ENCODE measurements at regions not wholly inside any gene's neighbourhood (a gene's known extent, or its start where the extent isn't known, plus 50 kb on each side); places are given as distances from the start of the nearest gene placed in this dataset.

DNA sequence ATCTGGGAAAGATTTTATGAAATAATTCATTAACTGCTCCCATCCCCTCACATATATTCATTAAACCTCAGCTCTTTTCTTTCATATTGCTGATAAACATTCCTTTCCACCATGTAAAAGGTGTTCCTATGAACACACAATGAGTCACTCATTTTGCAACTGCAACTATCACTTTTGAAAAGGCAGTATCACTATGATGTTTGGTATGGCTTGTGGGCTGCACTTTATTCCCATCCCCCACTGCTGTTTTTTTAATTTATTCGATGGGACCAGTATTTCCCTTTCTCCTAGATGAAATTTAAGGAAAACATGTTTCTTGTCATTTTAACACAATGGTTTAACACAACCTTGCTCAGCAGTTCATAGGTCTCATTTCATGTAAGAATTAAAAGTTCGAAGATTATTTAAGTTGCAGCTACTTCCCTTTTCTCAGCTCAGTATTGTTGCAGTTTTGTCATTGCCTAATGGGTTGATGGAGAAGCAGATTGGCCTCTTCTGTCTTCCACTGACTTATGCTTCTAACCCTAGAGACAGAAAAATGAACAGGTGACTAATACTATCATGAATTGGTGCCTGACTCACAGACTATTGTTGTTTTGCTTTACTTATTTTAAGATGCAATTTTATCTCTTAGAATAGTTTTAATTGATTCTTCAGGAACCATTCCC is 280.3 kb downstream of the ZPLD1 start:
- no peaks in the 10 kb centered on the region for H3K27me3 ChIP-seq (ENCODE audit: insufficient read depth, low read length)
- no peaks in the 10 kb centered on the region for H3K27me3 Mint-ChIP-seq (ENCODE audit: low read depth)

More for the DNA sequence above, 280.3 kb downstream of the ZPLD1 start:
- H3K23ac ChIP-seq (ENCODE audit: insufficient read length, low read depth, low read length) = no peak overlapping the region
- DNase-seq = no peak
- no peak overlapping the region for H2BK15ac ChIP-seq (ENCODE audit: low read depth, low read length)
- no peak overlapping the region for H3K56ac ChIP-seq (ENCODE audit: insufficient read length, low read depth, low read length)
- TF ChIP-seq, protein P1, sequence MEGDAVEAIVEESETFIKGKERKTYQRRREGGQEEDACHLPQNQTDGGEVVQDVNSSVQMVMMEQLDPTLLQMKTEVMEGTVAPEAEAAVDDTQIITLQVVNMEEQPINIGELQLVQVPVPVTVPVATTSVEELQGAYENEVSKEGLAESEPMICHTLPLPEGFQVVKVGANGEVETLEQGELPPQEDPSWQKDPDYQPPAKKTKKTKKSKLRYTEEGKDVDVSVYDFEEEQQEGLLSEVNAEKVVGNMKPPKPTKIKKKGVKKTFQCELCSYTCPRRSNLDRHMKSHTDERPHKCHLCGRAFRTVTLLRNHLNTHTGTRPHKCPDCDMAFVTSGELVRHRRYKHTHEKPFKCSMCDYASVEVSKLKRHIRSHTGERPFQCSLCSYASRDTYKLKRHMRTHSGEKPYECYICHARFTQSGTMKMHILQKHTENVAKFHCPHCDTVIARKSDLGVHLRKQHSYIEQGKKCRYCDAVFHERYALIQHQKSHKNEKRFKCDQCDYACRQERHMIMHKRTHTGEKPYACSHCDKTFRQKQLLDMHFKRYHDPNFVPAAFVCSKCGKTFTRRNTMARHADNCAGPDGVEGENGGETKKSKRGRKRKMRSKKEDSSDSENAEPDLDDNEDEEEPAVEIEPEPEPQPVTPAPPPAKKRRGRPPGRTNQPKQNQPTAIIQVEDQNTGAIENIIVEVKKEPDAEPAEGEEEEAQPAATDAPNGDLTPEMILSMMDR (conservative IDR thresholded peaks at IDR 0.05) = no peak
- H3K4me3 Mint-ChIP-seq = no peak overlapping the region
- no peak overlapping the region for H4K8ac ChIP-seq (replicated peaks; ENCODE audit: insufficient read length, low read depth, low read length)
- H3K4ac ChIP-seq (ENCODE audit: low read depth, low read length) = no peak overlapping the region
- no peak overlapping the region for H4K5ac ChIP-seq (ENCODE audit: insufficient read length, low read depth, low read length)
- no peak overlapping the region for H2BK12ac ChIP-seq (ENCODE audit: insufficient read length, low read depth, low read length)
- WGBS (ENCODE audit: extremely low coverage, insufficient read length, low lambda C conversion rate) = no CpG with 5 or more reads among the region's 2 CpGs
- no peaks in the 10 kb centered on the region for H3K23me2 ChIP-seq (ENCODE audit: insufficient read length, low read depth, low read length, poor library complexity, severe bottlenecking)
- no peak overlapping the region for H3K4me2 ChIP-seq (ENCODE audit: insufficient read depth, insufficient read length, low read length)
- H3K18ac ChIP-seq (ENCODE audit: insufficient read length, low read depth, low read length) = no peak overlapping the region
- no peaks in the 10 kb centered on the region for H4K20me1 ChIP-seq (ENCODE audit: control insufficient read depth, insufficient read depth, insufficient read length)
- H3K4me1 ChIP-seq (ENCODE audit: insufficient read depth, low read length) = no peaks in the 10 kb centered on the region
- H3K14ac ChIP-seq (ENCODE audit: insufficient read depth, low read length) = no peak overlapping the region
- no peak overlapping the region for H3T11ph ChIP-seq (ENCODE audit: low read length)
- no peaks in the 10 kb centered on the region for H3K79me1 ChIP-seq (ENCODE audit: insufficient read depth, low read depth, low read length, poor library complexity, severe bottlenecking)
- no peak overlapping the region for H3K9ac ChIP-seq (ENCODE audit: extremely low read depth, insufficient read length, low read length)
- H3K9me3 Mint-ChIP-seq = no peaks in the 10 kb centered on the region
- no peak overlapping the region for H3K27ac Mint-ChIP-seq
- H3K9me3 ChIP-seq (ENCODE audit: control insufficient read depth, low read depth, low read length) = no peaks in the 10 kb centered on the region
- no peaks in the 10 kb centered on the region for H3K4me1 Mint-ChIP-seq
- H3K27ac ChIP-seq (ENCODE audit: insufficient read length, low read depth, low read length) = no peak overlapping the region
- no peak overlapping the region for H4K91ac ChIP-seq (ENCODE audit: insufficient read length, low read depth, low read length)
- no peaks in the 10 kb centered on the region for H3K79me2 ChIP-seq (ENCODE audit: insufficient read depth, low read length)
- H3K36me3 Mint-ChIP-seq (ENCODE audit: insufficient read depth in 1 of 3, low read depth in 3 of 3) = no peaks in the 10 kb centered on the region
- H2BK5ac ChIP-seq (ENCODE audit: insufficient read length, low read length) = no peak overlapping the region
- H2AFZ ChIP-seq (ENCODE audit: low read length) = no peak overlapping the region
- H2BK20ac ChIP-seq (ENCODE audit: low read depth, low read length, poor library complexity, severe bottlenecking) = no peak overlapping the region
- H2AK5ac ChIP-seq (ENCODE audit: insufficient read length, low read length) = no peak overlapping the region
- no peak overlapping the region for H2BK120ac ChIP-seq (ENCODE audit: low read depth, low read length, poor library complexity, severe bottlenecking)
